Esophagus muscularis mucosa (tissue), 4 donors: ENCODE measurements at regions not wholly inside any gene's neighbourhood (a gene's known extent, or its start where the extent isn't known, plus 50 kb on each side); places are given as distances from the start of the nearest gene placed in this dataset.

ENCODE experiments used
- EP300 ChIP-seq: sonication (generic); formaldehyde crosslinking; IDR thresholded peaks from one replicate; pipeline ENCODE4 v1.6.1; 2017; ENCODE audit warnings: antibody characterized with exemption
- POLR2A ChIP-seq: fragments of 450-650 bp; IDR thresholded peaks from one replicate; pipeline ENCODE4 v1.6.1; 2017; ENCODE audit warnings: antibody characterized with exemption, moderate library complexity, mild to moderate bottlenecking, low read depth
- TF ChIP-seq, protein P1 (sequence below), 3 experiments: fragments of 200-600 bp in 2 of 3; fragments of 450-650 bp in 1 of 3; sonication (generic) in 2 of 3; IDR thresholded peaks; one replicate each; pipeline ENCODE4 v1.5.1; 2017 to 2019; ENCODE audit warnings: antibody characterized with exemption in 3 of 3, mild to moderate bottlenecking in 2 of 3, moderate library complexity in 1 of 3

DNA sequence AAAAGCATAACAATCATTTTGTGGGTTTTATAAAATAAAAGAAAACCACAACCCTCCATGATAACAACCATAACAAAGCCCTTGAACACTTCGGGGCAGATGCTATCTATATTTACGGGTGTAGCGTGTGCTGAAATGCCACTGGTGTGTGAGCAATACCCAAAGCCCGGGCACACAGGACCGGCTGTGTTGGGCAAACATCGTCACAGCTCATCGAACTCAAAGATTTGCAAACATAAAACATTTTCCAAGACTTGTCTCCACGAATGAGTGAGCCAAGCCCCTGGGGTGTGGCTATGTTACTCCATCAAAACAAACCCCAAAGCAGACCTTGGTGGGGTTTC lies 290.2 kb downstream of the LPIN1 start:
- TF ChIP-seq POLR2A (no peak), EP300 (no peak)
- TF ChIP-seq, protein P1, sequence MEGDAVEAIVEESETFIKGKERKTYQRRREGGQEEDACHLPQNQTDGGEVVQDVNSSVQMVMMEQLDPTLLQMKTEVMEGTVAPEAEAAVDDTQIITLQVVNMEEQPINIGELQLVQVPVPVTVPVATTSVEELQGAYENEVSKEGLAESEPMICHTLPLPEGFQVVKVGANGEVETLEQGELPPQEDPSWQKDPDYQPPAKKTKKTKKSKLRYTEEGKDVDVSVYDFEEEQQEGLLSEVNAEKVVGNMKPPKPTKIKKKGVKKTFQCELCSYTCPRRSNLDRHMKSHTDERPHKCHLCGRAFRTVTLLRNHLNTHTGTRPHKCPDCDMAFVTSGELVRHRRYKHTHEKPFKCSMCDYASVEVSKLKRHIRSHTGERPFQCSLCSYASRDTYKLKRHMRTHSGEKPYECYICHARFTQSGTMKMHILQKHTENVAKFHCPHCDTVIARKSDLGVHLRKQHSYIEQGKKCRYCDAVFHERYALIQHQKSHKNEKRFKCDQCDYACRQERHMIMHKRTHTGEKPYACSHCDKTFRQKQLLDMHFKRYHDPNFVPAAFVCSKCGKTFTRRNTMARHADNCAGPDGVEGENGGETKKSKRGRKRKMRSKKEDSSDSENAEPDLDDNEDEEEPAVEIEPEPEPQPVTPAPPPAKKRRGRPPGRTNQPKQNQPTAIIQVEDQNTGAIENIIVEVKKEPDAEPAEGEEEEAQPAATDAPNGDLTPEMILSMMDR (IDR thresholded peaks at IDR 0.05) = no peak
